H1 (cell line): ENCODE measurements at regions not wholly inside any gene's neighbourhood (a gene's known extent, or its start where the extent isn't known, plus 50 kb on each side); places are given as distances from the start of the nearest gene placed in this dataset.

Experiments
- CTCF ChIA-PET: fragments of 300-600 bp; sonication (Branson Sonifier 250); formaldehyde crosslinking; loops from one replicate; lab custom pipeline; 2021; ENCODE audit not compliant: partially characterized antibody; lab: Charles Lee
- POLR2A ChIA-PET: fragments of 300-600 bp; sonication (Branson Sonifier 250); formaldehyde crosslinking; loops from one replicate; lab custom pipeline; 2021; ENCODE audit warnings: inconsistent platforms; ENCODE audit not compliant: partially characterized antibody; lab: Charles Lee
- DNase-seq, 2 experiments: peaks; one replicate each; pipeline versions ENCODE4 v3.0.0 to v3.0.0-alpha.2; 2010 to 2022; ENCODE audit warnings: low spot score in 2 of 2, low read depth in 1 of 2, mixed read lengths in 1 of 2
- FAIRE-seq: peaks from 2 replicates; lab custom pipeline; 2011; peaks lifted over from hg19 to GRCh38; lab: Jason Lieb, UNC
- H2AFZ ChIP-seq: 2 replicates; pipeline ENCODE4 v1.8.1; 2012; ENCODE audit warnings: low read length, inconsistent platforms
- H2AK5ac ChIP-seq: 2 replicates; pipeline ENCODE4 v1.6.1; 2013; ENCODE audit warnings: low read depth, low read length
- H2BK120ac ChIP-seq: replicated peaks from 2 replicates; pipeline ENCODE3; 2013; ENCODE audit warnings: low read depth, low read length, inconsistent platforms
- H2BK12ac ChIP-seq: 2 replicates; pipeline ENCODE4 v1.6.1; 2013; ENCODE audit warnings: low read depth, low read length
- H2BK15ac ChIP-seq: 2 replicates; pipeline ENCODE4 v1.6.1; 2013; ENCODE audit warnings: low read length
- H2BK20ac ChIP-seq: 2 replicates; pipeline ENCODE4 v1.6.1; 2013; ENCODE audit warnings: low read length
- H2BK5ac ChIP-seq: 2 replicates; pipeline ENCODE4 v1.6.1; 2013; ENCODE audit warnings: low read depth, low read length
- H3K14ac ChIP-seq: 2 replicates; pipeline ENCODE4 v1.6.1; 2013; ENCODE audit warnings: inconsistent platforms; ENCODE audit not compliant: insufficient read length
- H3K18ac ChIP-seq: 2 replicates; pipeline ENCODE4 v1.6.1; 2013; ENCODE audit warnings: low read length; ENCODE audit errors: extremely low read depth
- H3K23ac ChIP-seq: 2 replicates; pipeline ENCODE4 v1.6.1; 2013; ENCODE audit warnings: inconsistent platforms; ENCODE audit not compliant: insufficient read length
- H3K23me2 ChIP-seq: 2 replicates; pipeline ENCODE4 v1.6.1; 2013; ENCODE audit warnings: low read depth, low read length
- H3K27ac ChIP-seq: 2 replicates; pipeline ENCODE4 v1.6.1; 2011; ENCODE audit warnings: low read depth, low read length, inconsistent platforms
- H3K27me3 ChIP-seq, 4 experiments: replicated peaks in 1 of 4; 1 replicate in 1 of 4; 2 replicates in 3 of 4; pipeline versions ENCODE4 v1.6.1 to v1.8.1; 2011 to 2013; ENCODE audit warnings: low read length in 3 of 4, mild to moderate bottlenecking in 3 of 4, inconsistent platforms in 2 of 4, mixed read lengths in 2 of 4, moderate library complexity in 1 of 4; ENCODE audit not compliant: control insufficient read depth in 3 of 4, insufficient read depth in 3 of 4; ENCODE audit errors: extremely low read depth in 1 of 4
- H3K36me3 ChIP-seq, 4 experiments: 2 replicates each; pipeline versions ENCODE4 v1.6.1 to v1.8.1; 2011 to 2013; ENCODE audit warnings: mild to moderate bottlenecking in 4 of 4, low read length in 3 of 4, moderate library complexity in 2 of 4, control low read depth in 1 of 4, inconsistent platforms in 1 of 4; ENCODE audit not compliant: insufficient read depth in 4 of 4, control insufficient read depth in 2 of 4
- H3K4ac ChIP-seq: replicated peaks from 2 replicates; pipeline ENCODE3; 2013; ENCODE audit warnings: low read length, low read depth, mixed read lengths, inconsistent platforms; ENCODE audit not compliant: insufficient read length
- H3K4me1 ChIP-seq, 4 experiments: replicated peaks in 1 of 4; 1 replicate in 1 of 4; 2 replicates in 3 of 4; pipeline versions ENCODE4 v1.6.1 to v1.8.1; 2011 to 2013; ENCODE audit warnings: low read length in 3 of 4, inconsistent platforms in 2 of 4, mixed read lengths in 1 of 4; ENCODE audit not compliant: insufficient read depth in 4 of 4, control insufficient read depth in 3 of 4
- H3K4me2 ChIP-seq, 2 experiments: 2 replicates each; pipeline versions ENCODE4 v1.6.1 to v1.8.1; 2011 to 2013; ENCODE audit warnings: low read depth in 2 of 2, low read length in 2 of 2, control low read depth in 1 of 2, inconsistent platforms in 1 of 2, mild to moderate bottlenecking in 1 of 2; ENCODE audit not compliant: insufficient read depth in 1 of 2
- H3K4me3 ChIP-seq, 4 experiments: fragments of 200-600, 300-600 bp in 1 of 4; sonication (generic), shearing (Covaris generic), sonication (Bioruptor Twin) in 1 of 4; 2 replicates each; pipeline versions ENCODE4 v1.5.1 to v1.8.1; 2011 to 2016; ENCODE audit warnings: low read length in 4 of 4, low read depth in 3 of 4, control low read depth in 2 of 4, inconsistent platforms in 2 of 4, mild to moderate bottlenecking in 2 of 4, mixed read lengths in 1 of 4, moderate library complexity in 1 of 4; ENCODE audit not compliant: insufficient read depth in 2 of 4; ENCODE audit errors: extremely low read depth in 1 of 4
- H3K56ac ChIP-seq: replicated peaks from 2 replicates; pipeline ENCODE3; 2013; ENCODE audit warnings: low read depth, mild to moderate bottlenecking, mixed read lengths, low read length, inconsistent platforms; ENCODE audit not compliant: insufficient read length
- H3K79me1 ChIP-seq: 2 replicates; pipeline ENCODE4 v1.6.1; 2013; ENCODE audit warnings: low read depth, low read length, control low read depth
- H3K79me2 ChIP-seq, 2 experiments: 2 replicates each; pipeline versions ENCODE4 v1.6.1 to v1.8.1; 2012 to 2013; ENCODE audit warnings: low read length in 2 of 2, mild to moderate bottlenecking in 2 of 2, inconsistent platforms in 1 of 2; ENCODE audit not compliant: insufficient read depth in 2 of 2, control insufficient read depth in 1 of 2
- H3K9ac ChIP-seq, 4 experiments: replicated peaks in 1 of 4; 1 replicate in 1 of 4; 2 replicates in 3 of 4; pipeline versions ENCODE4 v1.6.1 to v1.8.1; 2011 to 2013; ENCODE audit warnings: low read depth in 3 of 4, low read length in 3 of 4, control low read depth in 2 of 4, mild to moderate bottlenecking in 2 of 4, moderate library complexity in 2 of 4, inconsistent platforms in 1 of 4; ENCODE audit errors: extremely low read depth in 1 of 4
- H3K9me3 ChIP-seq, 2 experiments: 2 replicates each; pipeline versions ENCODE4 v1.6.1 to v1.8.1; 2012 to 2013; ENCODE audit warnings: mild to moderate bottlenecking in 2 of 2, moderate library complexity in 2 of 2, control low read depth in 1 of 2, inconsistent platforms in 1 of 2, low read depth in 1 of 2, low read length in 1 of 2, mixed read lengths in 1 of 2; ENCODE audit not compliant: insufficient read depth in 2 of 2
- H4K20me1 ChIP-seq, 2 experiments: replicated peaks in 1 of 2; 2 replicates each; pipeline versions ENCODE3 to v1.8.1; 2011 to 2013; ENCODE audit warnings: inconsistent platforms in 2 of 2, low read length in 2 of 2, mild to moderate bottlenecking in 1 of 2; ENCODE audit not compliant: insufficient read depth in 2 of 2, control insufficient read depth in 1 of 2
- H4K5ac ChIP-seq: 2 replicates; pipeline ENCODE4 v1.6.1; 2013; ENCODE audit warnings: low read length, low read depth, mixed read lengths, inconsistent platforms; ENCODE audit not compliant: insufficient read length
- H4K8ac ChIP-seq: 2 replicates; pipeline ENCODE4 v1.8.0; 2013; ENCODE audit warnings: mild to moderate bottlenecking, moderate library complexity, low read length, inconsistent platforms; ENCODE audit not compliant: insufficient read depth; ENCODE audit errors: extremely low read depth
- H4K91ac ChIP-seq: replicated peaks from 2 replicates; pipeline ENCODE3; 2013; ENCODE audit warnings: low read length, mixed read lengths, inconsistent platforms; ENCODE audit not compliant: insufficient read length
- ATF3 ChIP-seq: IDR thresholded peaks from 2 replicates; pipeline ENCODE4 v1.6.1; 2011; ENCODE audit warnings: low read depth, mild to moderate bottlenecking, low read length; ENCODE audit not compliant: insufficient read depth
- CTBP2 ChIP-seq: IDR thresholded peaks from 2 replicates; pipeline ENCODE4 v1.7.0; 2011; ENCODE audit warnings: borderline replicate concordance, mild to moderate bottlenecking, moderate library complexity, mixed read lengths, low read length; ENCODE audit not compliant: insufficient read depth, insufficient read length
- EZH2 ChIP-seq: fragments of 200-600 bp; sonication (generic); IDR thresholded peaks from 2 replicates; pipeline ENCODE4 v1.7.1; 2012; ENCODE audit warnings: low read depth, mild to moderate bottlenecking, moderate library complexity, low read length, inconsistent platforms; ENCODE audit not compliant: severe bottlenecking
- HDAC2 ChIP-seq, 2 experiments: fragments of 300-600 bp in 1 of 2; sonication (generic) in 1 of 2; IDR thresholded peaks; 2 replicates each; pipeline ENCODE4 v1.6.1; 2011 to 2012; ENCODE audit warnings: low read depth in 2 of 2, low read length in 2 of 2, mild to moderate bottlenecking in 2 of 2, moderate library complexity in 2 of 2, borderline replicate concordance in 1 of 2, inconsistent platforms in 1 of 2
- KDM5A ChIP-seq: fragments of 200-600 bp; IDR thresholded peaks from 2 replicates; pipeline ENCODE4 v1.7.1; 2012; ENCODE audit warnings: mild to moderate bottlenecking, low read length, inconsistent platforms, mixed read lengths
- MAFK ChIP-seq: IDR thresholded peaks from 2 replicates; pipeline ENCODE4 v1.6.1; 2012; ENCODE audit warnings: low read depth, mild to moderate bottlenecking, improper control_type of control experiment, low read length
- NRF1 ChIP-seq: IDR thresholded peaks from 2 replicates; pipeline ENCODE4 v1.6.1; 2011; ENCODE audit warnings: mild to moderate bottlenecking, low read depth, low read length, improper control_type of control experiment
- RBBP5 ChIP-seq: IDR thresholded peaks from 2 replicates; pipeline ENCODE4 v1.7.1; 2012; ENCODE audit warnings: low read depth, mild to moderate bottlenecking, inconsistent platforms, low read length, moderate library complexity, borderline replicate concordance
- RNF2 ChIP-seq: fragments of 200-900, 300-1000 bp; sonication (generic); IDR thresholded peaks from 2 replicates; pipeline ENCODE4 v1.7.1; 2016; ENCODE audit warnings: borderline replicate concordance, low read depth, mild to moderate bottlenecking, antibody characterized with exemption, low read length; ENCODE audit not compliant: poor library complexity, severe bottlenecking; ENCODE audit errors: missing control alignments
- SAP30 ChIP-seq: fragments of 300-600 bp; sonication (generic); IDR thresholded peaks from 2 replicates; pipeline ENCODE4 v1.7.1; 2012; ENCODE audit warnings: low read length, moderate library complexity, mild to moderate bottlenecking, inconsistent platforms; ENCODE audit not compliant: insufficient read depth, insufficient replicate concordance
- SP1 ChIP-seq: IDR thresholded peaks from 2 replicates; pipeline ENCODE4 v1.6.1; 2011; ENCODE audit warnings: low read depth, low read length
- YY1 ChIP-seq: IDR thresholded peaks from 2 replicates; pipeline ENCODE4 v1.6.1; 2011; ENCODE audit warnings: low read depth, mild to moderate bottlenecking, low read length
- WGBS, 2 experiments: shearing (Covaris generic) in 1 of 2; methylation state at CpG; one replicate each; pipeline versions ENCODE4 v1.1.6 to v1.1.7; 2013 to 2015; ENCODE audit warnings: low lambda C conversion rate in 2 of 2, mixed read lengths in 2 of 2, inconsistent platforms in 1 of 2, low coverage in 1 of 2, missing lambda C conversion rate in 1 of 2; ENCODE audit not compliant: insufficient replicate concordance in 2 of 2, insufficient coverage in 1 of 2, insufficient read length in 1 of 2; ENCODE audit errors: extremely low coverage in 1 of 2, missing lambda C conversion rate in 1 of 2; 5-methylcytosine and 5-hydroxymethylcytosine counted together

- POLR2A ChIA-PET: no interaction called here
- Histone ChIP-seq H3K9me3 (no peaks in the 10 kb centered on the region), H3K4me1 (peaks cover 2 to 9% (median 8%) of the 10 kb centered on the region in 4 experiments; a peak in 4 of 7 replicates), H3K4me2 (no peak overlapping the region), H2AFZ (no peak overlapping the region), H3K27ac (no peak overlapping the region), H3K4ac (no peak overlapping the region), H2BK120ac (no peak overlapping the region), H2BK12ac (no peak overlapping the region), H3K56ac (no peak overlapping the region), H3K23me2 (no peaks in the 10 kb centered on the region; the same call in 1 of the 2 replicates), H3K79me2 (no peaks in the 10 kb centered on the region), H3K79me1 (no peaks in the 10 kb centered on the region), H2BK15ac (no peak overlapping the region), H3K36me3 (no peaks in the 10 kb centered on the region), H3K14ac (no peak overlapping the region), H3K18ac (no peak overlapping the region), H2AK5ac (no peak overlapping the region), H4K8ac (no peak overlapping the region), H3K4me3 (no peak overlapping the region), H3K27me3 (no peaks in the 10 kb centered on the region), H2BK5ac (no peak overlapping the region), H3K23ac (no peak overlapping the region), H2BK20ac (no peak overlapping the region), H4K5ac (no peak overlapping the region), H4K91ac (no peak overlapping the region), H3K9ac (no peak overlapping the region), H4K20me1 (no peaks in the 10 kb centered on the region)
- 93% methylated on average over 1 of the region's 1 CpG; no CpG with 5 or more reads in 1 of the 2 experiments for WGBS, 2 experiments
- DNase-seq (no peak), FAIRE-seq (no peak)
- CTCF ChIA-PET: interaction anchor here (0.6 to 6.5 kb wide), 3 partner anchors 12 to 529 kb away, joined by 3 to 31 read pairs (median 14); no protein-coding TSS in a partner anchor
- TF ChIP-seq NRF1 (no peak), SP1 (no peak), RNF2 (no peak), RBBP5 (no peak), MAFK (no peak), YY1 (no peak), KDM5A (no peak), SAP30 (no peak), ATF3 (no peak), EZH2 (no peak), HDAC2 (IDR thresholded peaks at IDR 0.05; ENCODE audit: borderline replicate concordance in 1 of 2, low read depth in 2 of 2, low read length in 2 of 2) (no peak), CTBP2 (no peak)
These were observed 194.1 kb upstream of the ZPLD1 start for GRCh38 chr3:102240720-102241119.
